T-helper 22 cell (primary cell): ENCODE measurements at regions not wholly inside any gene's neighbourhood (a gene's known extent, or its start where the extent isn't known, plus 50 kb on each side); places are given as distances from the start of the nearest gene placed in this dataset.
"Not testable (repeated sequence)": the region's sequence is repeated elsewhere in the genome, so short reads cannot be mapped to it uniquely, and the experiment has no call there.

Experiments used
- DNase-seq: peaks from one replicate; pipeline ENCODE4 v3.0.0-alpha.2; 2020; ENCODE audit warnings: low read depth

DNA sequence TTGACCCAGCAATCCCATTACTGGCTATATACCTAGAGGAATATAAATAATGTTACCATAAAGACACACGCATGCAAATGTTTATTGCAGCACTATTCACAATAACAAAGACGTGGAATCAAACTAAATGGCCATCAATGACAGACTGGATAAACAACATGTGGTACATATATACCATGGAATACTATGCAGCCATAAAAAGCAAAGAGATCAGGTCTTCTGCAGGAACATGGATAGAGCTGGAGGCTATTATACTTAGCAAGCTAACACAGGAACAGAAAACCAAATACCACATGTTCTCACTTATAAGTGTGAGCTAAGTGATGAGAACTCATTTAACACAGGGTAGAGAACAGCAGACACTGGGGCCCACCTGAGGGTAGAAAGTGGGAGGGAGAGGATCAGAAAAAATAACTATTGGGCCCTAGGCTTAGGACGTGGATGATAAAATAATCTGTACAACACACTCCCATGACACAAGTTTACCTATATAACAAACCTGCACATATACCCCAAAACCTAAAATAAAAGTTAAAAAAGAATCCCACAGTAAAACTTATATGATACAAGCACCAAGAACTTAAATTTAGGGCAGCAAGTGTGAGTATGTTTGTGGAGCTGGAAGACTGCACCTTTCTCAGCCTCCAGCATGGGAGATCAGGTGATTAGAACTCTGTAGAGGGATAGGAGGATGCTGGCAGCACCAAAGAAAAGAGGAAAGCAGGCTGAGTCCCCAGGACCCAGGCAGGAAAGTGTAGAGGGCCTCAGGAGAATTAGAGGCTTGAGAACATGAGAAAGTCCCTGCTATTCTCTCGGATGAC, 320.8 kb upstream of the USP24 start:
- no peak for DNase-seq

GRCh38 chr1:55534565-55535121, 319.5 kb upstream of the USP24 start:
- no peak for DNase-seq

- DNase-seq = no peak
These were observed 316.5 kb upstream of the USP24 start for GRCh38 chr1:55531644-55532043.

DNA sequence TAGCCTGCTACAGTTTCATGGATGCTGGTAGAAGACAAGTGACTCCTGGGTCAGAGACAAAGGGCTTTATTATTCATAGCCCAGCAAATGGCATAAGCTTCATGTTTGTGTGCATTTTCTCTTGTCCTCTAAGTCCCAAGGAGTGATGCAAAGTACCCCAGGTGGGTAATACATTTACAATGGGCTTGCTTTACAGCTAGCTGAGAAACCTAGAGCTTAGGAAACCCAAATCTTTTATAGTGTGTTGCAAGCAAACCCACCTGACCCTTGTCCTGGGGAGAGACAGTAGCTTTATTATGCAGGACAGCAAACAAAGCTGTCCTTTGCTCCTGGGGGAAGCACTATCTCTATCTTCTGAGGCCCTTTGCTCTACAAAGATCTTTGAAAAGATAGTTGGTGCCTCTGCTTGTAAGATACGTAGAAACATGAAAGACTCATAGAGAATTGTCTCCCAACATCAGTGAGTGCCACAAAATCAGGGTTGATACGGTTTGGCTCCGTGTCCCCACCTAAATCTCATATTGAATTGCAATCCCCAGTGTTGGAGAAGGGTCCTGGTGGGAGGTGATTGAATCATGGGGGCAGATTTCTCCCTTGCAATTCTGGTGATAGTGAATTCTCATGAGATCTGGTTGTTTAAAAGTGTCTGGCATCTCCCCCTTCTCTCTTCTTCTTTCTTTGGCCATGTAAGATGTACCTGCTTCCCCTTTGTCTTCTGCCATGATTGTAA, 315.8 kb upstream of the USP24 start:
- no peak for DNase-seq

GRCh38 chr1:55529017-55529416, 313.9 kb upstream of the USP24 start:
- DNase-seq = no peak

DNA sequence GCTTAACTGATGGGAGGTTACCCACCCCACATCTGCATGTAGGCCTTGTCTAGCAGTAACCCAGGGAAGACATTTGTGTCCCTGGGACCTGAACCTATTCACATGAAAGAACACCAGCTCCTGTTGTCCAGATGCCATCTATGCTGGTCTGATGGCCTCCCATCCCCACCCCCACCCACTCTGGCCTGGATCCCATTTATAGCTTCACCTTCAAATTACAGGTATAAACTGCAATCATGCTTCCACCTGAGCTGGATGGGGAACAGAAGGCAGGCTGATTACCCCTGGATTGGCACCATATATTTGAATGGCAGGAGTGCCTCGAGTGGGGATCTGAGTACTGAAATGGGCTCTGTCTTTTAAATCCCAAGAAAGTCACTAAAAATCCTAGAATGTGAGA, 312.7 kb upstream of the USP24 start:
- DNase-seq = no peak

GRCh38 chr1:55526716-55527115, 311.6 kb upstream of the USP24 start:
- no peak for DNase-seq

DNA sequence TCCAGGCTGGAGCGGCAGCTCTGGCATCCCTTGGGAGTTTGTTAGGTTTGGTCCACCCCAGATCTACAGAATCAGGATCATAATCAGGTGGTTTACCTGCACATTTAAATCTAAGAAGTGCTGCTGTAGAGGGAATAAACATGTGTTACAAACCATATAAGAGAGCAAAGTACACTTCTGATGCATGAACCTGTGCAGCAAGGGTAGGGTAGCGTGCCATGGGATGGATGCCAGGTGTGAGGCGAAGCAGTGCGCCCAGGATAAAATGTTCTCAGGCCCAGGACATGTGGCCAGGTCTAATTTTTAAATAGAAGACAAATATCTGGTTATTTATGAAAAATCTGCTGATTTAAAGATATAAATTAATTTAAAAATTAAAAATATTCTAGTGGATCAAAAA, 308.8 kb upstream of the USP24 start:
- DNase-seq = no peak

GRCh38 chr1:55522982-55523381, 307.8 kb upstream of the USP24 start:
- DNase-seq = no peak

DNA sequence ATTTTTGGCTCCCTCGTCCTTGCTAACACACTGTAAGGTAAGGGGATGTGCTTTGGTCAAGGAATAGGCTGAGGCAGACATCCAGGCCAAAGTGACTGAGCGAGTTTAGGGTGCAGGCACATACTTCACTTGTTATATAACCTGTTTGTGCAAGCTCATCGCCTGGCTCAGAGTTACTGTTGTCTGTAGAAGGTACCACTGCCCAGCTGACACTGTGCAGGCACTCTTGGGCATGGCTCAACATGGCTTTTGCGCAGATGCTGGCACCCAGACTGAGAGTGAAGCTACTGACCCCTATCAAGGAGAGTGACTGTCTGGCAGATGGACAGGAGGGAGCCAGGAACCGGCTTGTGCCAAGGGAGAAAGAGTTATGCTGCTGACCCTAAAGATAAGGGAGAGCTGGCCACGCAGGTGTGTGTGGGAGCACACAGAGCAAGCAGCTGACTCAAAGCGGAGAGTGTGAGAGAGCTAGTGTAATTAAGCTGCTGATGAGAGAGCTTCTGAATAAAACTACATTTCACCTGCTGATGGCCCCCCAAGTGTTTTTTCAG, 307.3 kb upstream of the USP24 start:
- DNase-seq = no peak

DNA sequence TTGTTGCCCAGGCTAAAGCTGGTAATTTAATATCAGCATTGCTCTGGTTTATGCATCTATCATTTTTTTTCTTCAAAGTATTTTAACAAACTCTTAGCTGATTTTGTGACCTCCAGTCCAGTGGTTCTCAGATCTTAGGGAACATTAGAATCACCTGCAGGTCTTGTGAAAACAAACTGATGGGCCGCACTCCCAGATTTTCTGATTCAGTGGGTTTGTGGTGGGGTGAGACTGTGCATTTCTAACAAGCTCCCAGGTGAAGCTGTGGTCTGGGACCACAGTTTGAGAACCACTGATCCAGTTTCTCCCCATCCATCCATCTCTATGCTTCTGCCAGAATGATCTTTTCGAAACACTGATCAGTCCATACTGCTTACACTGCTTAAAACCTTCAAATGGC, 305.7 kb upstream of the USP24 start:
- no peak for DNase-seq

DNA sequence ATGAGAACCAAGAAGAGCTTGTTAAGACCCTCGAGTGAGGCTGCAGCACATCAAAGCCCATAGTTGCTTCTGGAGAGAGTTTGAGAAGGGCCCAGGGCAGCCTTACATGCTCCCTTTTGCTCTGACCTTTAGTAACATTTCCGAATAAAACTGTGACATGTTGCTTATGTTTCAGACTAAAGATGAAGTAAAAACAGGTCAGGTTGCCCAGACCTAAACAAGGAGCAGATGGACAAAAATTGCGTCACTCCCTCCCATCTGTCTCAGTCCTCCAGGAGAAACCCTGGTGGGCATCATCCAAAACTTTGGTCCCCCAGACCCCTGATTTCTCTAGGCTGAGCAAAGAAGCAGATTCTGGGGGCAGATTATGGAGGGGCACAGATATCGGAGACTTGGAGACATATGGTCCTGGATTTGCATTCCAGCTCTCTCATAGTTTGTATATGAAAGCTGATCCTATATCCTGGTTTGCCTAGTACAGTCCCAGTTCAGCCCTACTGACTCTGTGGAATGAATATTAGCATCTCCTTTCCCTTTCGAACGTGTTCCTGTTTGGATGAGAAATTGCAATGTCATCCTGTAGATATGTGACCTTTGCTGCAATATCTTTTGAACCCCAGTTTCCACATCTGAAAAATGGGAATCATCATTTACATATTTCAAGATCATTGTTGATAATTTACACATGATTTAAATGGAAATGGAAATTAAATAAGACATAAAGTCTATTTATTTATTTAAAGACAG, 304.9 kb upstream of the USP24 start:
- no peak for DNase-seq

GRCh38 chr1:55519276-55519675, 304.1 kb upstream of the USP24 start:
- no peak for DNase-seq

DNA sequence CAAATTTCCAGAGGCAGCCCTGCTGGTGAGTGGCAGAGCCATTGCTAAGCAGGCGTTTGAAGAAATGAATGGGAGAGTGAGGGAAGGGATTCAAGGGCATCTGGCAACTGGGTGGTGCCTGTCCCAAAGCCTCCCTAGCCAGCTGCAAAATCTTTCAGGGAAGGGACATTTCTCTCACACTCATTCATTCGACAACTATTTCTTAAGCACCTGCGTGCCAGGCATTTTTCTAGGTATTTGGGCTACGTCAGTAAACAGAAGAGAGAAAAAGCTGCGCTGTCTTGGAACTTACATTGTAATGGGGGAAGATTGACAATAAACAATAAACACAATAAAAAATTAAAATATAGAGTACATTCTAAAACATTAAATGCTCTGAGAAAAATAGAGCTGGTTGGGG, 301.9 kb upstream of the USP24 start:
- DNase-seq = no peak

DNA sequence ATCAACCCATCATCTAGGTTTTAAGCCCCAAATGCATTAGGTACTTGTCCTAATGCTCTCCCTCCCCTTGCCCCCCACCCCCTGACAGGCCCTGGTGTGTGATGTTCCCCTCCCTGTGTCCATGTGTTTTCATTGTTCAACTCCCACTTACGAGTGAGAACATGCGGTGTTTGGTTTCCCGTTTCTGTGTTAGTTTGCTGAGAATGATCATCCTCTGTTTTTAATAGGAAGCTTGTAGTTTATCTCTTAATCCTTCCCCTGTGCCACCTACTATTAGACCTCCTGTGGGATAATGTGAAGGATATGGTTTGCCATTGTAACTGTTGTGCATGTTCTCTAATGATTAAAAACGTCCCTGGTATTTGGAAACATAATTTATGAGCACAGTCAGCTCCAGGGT, 299.4 kb upstream of the USP24 start:
- DNase-seq = not testable (repeated sequence)

DNA sequence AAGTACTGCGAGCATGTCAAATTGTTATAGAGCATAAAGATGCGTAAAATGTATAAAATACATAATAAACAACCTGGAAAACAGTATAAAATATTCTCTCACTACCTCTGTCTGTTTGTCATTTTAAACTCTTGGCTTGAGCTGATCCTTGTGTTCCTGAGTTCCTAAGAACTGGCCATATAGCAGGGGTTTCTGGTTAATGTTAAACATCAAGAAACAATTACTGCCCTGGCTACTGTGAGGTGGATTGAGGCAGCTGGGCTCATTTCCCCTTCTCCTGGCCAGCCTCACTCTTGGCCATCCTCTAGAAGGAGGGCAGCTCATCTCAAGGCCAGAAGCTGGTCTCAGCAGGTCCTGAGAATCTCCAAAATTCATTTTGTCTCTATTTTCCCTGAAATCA, 297.3 kb upstream of the USP24 start:
- DNase-seq = no peak

- DNase-seq = no peak
These were observed 292.4 kb upstream of the USP24 start for GRCh38 chr1:55507578-55507931.

GRCh38 chr1:55506740-55507577, 291.8 kb upstream of the USP24 start:
- DNase-seq = no peak

DNA sequence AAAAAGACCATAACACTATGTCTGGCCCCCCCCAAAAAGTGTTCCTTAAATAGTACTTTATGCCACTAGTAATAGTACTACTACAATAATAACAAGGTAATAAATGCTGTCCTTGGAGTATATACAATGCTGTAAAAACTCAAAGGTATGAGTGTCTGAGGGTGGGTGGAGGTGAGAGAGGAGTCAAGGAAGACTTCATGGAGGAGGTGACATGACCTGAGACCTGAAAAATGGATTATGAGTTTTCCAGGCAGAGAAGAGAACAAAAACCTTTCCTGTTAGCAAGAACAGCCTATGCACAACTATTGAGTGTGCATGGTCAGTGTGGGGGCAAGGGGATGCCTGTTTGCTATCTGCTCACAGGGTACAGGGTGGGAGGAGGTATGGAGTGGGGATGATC, 290.2 kb upstream of the USP24 start:
- DNase-seq = no peak

GRCh38 chr1:55504306-55504731, 289.2 kb upstream of the USP24 start:
- DNase-seq = no peak

- DNase-seq = no peak
These were observed 288.6 kb upstream of the USP24 start for GRCh38 chr1:55503663-55504305.
